Smooth muscle cell (in vitro differentiated cells): ENCODE measurements at regions not wholly inside any gene's neighbourhood (a gene's known extent, or its start where the extent isn't known, plus 50 kb on each side); places are given as distances from the start of the nearest gene placed in this dataset.

ENCODE experiments used
- DNase-seq: peaks from one replicate; lab custom pipeline; 2025; ENCODE audit not compliant: unreplicated experiment; lab: John Stamatoyannopoulos, UW
- H2AFZ ChIP-seq: fragments of 200-600 bp; sonication (generic); 2 replicates; pipeline ENCODE4 v1.6.0; 2016; ENCODE audit warnings: antibody characterized with exemption, low read depth, mild to moderate bottlenecking
- H3F3A ChIP-seq: fragments of 200-600 bp; sonication (generic); 2 replicates; pipeline ENCODE4 v1.6.0; 2017; ENCODE audit warnings: antibody characterized with exemption, low read depth
- H3K27ac ChIP-seq: fragments of 200-600 bp; sonication (generic); 2 replicates; pipeline ENCODE4 v1.5.1; 2016; ENCODE audit warnings: low read depth, mild to moderate bottlenecking
- H3K27me3 ChIP-seq: fragments of 200-600 bp; sonication (generic); 2 replicates; pipeline ENCODE4 v1.6.1; 2016; ENCODE audit warnings: low read depth, mild to moderate bottlenecking
- H3K36me3 ChIP-seq: fragments of 200-600 bp; sonication (generic); 2 replicates; pipeline ENCODE4 v1.5.1; 2016; ENCODE audit warnings: low read depth
- H3K4me1 ChIP-seq: fragments of 200-600 bp; sonication (generic); 2 replicates; pipeline ENCODE4 v1.5.1; 2016; ENCODE audit warnings: low read depth
- H3K4me2 ChIP-seq: fragments of 200-600 bp; sonication (generic); 2 replicates; pipeline ENCODE4 v1.6.0; 2016; ENCODE audit warnings: mild to moderate bottlenecking
- H3K4me3 ChIP-seq: fragments of 200-600 bp; sonication (generic); 2 replicates; pipeline ENCODE4 v1.5.1; 2016; ENCODE audit warnings: mild to moderate bottlenecking
- H3K79me2 ChIP-seq: fragments of 200-600 bp; sonication (generic); 2 replicates; pipeline ENCODE4 v1.6.0; 2016; ENCODE audit warnings: low read depth, mild to moderate bottlenecking
- H3K9ac ChIP-seq: fragments of 200-600 bp; sonication (generic); 2 replicates; pipeline ENCODE4 v1.6.0; 2016; ENCODE audit warnings: low read depth
- H3K9me3 ChIP-seq: fragments of 200-600 bp; sonication (generic); replicated peaks from 2 replicates; pipeline ENCODE4 v1.5.1; 2016; ENCODE audit warnings: low read depth
- H4K20me1 ChIP-seq: fragments of 200-600 bp; sonication (generic); 2 replicates; pipeline ENCODE4 v1.6.0; 2016; ENCODE audit warnings: low read depth
- CTCF ChIP-seq: fragments of 200-600 bp; sonication (generic); IDR thresholded peaks from 2 replicates; pipeline ENCODE4 v1.5.1; 2017; ENCODE audit warnings: borderline replicate concordance, mild to moderate bottlenecking, antibody characterized with exemption; ENCODE audit not compliant: insufficient read depth, poor library complexity, severe bottlenecking
- WGBS: methylation state at CpG from one replicate; pipeline ENCODE4 v1.1.7; 2016; ENCODE audit warnings: low lambda C conversion rate; 5-methylcytosine and 5-hydroxymethylcytosine counted together

GRCh38 chr6:147733686-147734085 is 225.2 kb downstream of the SAMD5 start:
- Histone ChIP-seq H3K9me3 (no peaks in the 10 kb centered on the region), H3K27me3 (no peaks in the 10 kb centered on the region), H3K9ac (no peak overlapping the region), H3K4me1 (no peaks in the 10 kb centered on the region), H3F3A (no peaks in the 10 kb centered on the region), H2AFZ (no peak overlapping the region), H3K4me2 (peak overlapping the region; percentile 58), H3K27ac (peak overlapping the region; percentile 42), H3K36me3 (no peaks in the 10 kb centered on the region), H4K20me1 (no peaks in the 10 kb centered on the region), H3K4me3 (no peak overlapping the region), H3K79me2 (no peaks in the 10 kb centered on the region)
- TF ChIP-seq CTCF: no peak
- no peak for DNase-seq
- WGBS: 63% methylated on average over 5 of the region's 5 CpGs

- 54% methylated on average over 8 of the region's 8 CpGs for WGBS
- Histone ChIP-seq H3K27me3 (no peaks in the 10 kb centered on the region), H2AFZ (no peak overlapping the region), H3K9ac (no peak overlapping the region), H3K4me1 (no peaks in the 10 kb centered on the region), H3K4me3 (no peak overlapping the region), H3K79me2 (no peaks in the 10 kb centered on the region), H3K9me3 (no peaks in the 10 kb centered on the region), H4K20me1 (no peaks in the 10 kb centered on the region), H3K36me3 (no peaks in the 10 kb centered on the region), H3F3A (no peaks in the 10 kb centered on the region), H3K27ac (peak overlapping the region; percentile 42), H3K4me2 (peak overlapping the region; percentile 58)
- TF ChIP-seq CTCF: no peak
- peak; percentile 2 for DNase-seq
These were observed 225.7 kb downstream of the SAMD5 start for GRCh38 chr6:147734151-147734550.

GRCh38 chr6:147735924-147736323 is 227.4 kb downstream of the SAMD5 start:
- WGBS: 84% methylated on average over 3 of the region's 3 CpGs
- Histone ChIP-seq H3K4me3 (no peak overlapping the region), H3K27ac (no peak overlapping the region), H3K79me2 (no peaks in the 10 kb centered on the region), H4K20me1 (no peaks in the 10 kb centered on the region), H3K4me1 (no peaks in the 10 kb centered on the region), H3K9ac (no peak overlapping the region), H3K4me2 (no peak overlapping the region), H3F3A (no peaks in the 10 kb centered on the region), H3K9me3 (no peaks in the 10 kb centered on the region), H2AFZ (no peak overlapping the region), H3K27me3 (no peaks in the 10 kb centered on the region), H3K36me3 (no peaks in the 10 kb centered on the region)
- TF ChIP-seq CTCF: no peak
- DNase-seq: no peak

- no peaks in the 10 kb centered on the region for H4K20me1 ChIP-seq
- H3K4me1 ChIP-seq: no peaks in the 10 kb centered on the region
- H3K27me3 ChIP-seq: no peaks in the 10 kb centered on the region
- no peak overlapping the region for H3K4me2 ChIP-seq
- no peak for DNase-seq
- H2AFZ ChIP-seq: no peak overlapping the region
- H3F3A ChIP-seq: no peaks in the 10 kb centered on the region
- no peak overlapping the region for H3K9ac ChIP-seq
- H3K27ac ChIP-seq: no peak overlapping the region
- H3K79me2 ChIP-seq: no peaks in the 10 kb centered on the region
- no peaks in the 10 kb centered on the region for H3K36me3 ChIP-seq
- no peak for TF ChIP-seq CTCF
- WGBS: 96% methylated on average over 5 of the region's 5 CpGs
- H3K4me3 ChIP-seq: no peak overlapping the region
- H3K9me3 ChIP-seq: no peaks in the 10 kb centered on the region
These were observed 228.6 kb downstream of the SAMD5 start for GRCh38 chr6:147737115-147737514.
